A204.1 (cell line): ENCODE measurements at regions not wholly inside any gene's neighbourhood (a gene's known extent, or its start where the extent isn't known, plus 50 kb on each side); places are given as distances from the start of the nearest gene placed in this dataset.

Source experiments
- FAIRE-seq: peaks from 2 replicates; lab custom pipeline; 2012; peaks lifted over from hg19 to GRCh38; lab: Jason Lieb, UNC

- no peak for FAIRE-seq
Measured at GRCh38 chr9:88757406-88758010, 222.5 kb downstream of the NXNL2 start.

DNA sequence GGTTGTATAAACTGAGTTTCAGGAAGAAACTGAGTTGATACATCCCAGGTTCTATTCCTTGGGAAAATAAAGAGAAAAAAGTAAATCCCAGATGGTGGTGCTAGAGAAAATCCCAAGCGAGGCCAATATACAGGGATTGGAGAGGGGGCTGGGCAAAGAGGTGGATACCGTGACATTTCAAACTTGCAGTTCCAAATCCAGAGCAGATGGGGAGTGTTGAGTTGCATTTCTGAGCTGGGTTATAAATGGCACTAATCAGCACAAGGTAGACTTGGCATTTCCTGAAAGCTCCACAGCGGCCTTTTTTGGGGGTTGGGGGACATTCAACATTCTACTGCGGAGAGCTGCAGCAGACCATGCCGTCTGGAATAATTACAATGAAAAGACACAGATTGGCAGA, 224.4 kb downstream of the NXNL2 start:
- no peak for FAIRE-seq

DNA sequence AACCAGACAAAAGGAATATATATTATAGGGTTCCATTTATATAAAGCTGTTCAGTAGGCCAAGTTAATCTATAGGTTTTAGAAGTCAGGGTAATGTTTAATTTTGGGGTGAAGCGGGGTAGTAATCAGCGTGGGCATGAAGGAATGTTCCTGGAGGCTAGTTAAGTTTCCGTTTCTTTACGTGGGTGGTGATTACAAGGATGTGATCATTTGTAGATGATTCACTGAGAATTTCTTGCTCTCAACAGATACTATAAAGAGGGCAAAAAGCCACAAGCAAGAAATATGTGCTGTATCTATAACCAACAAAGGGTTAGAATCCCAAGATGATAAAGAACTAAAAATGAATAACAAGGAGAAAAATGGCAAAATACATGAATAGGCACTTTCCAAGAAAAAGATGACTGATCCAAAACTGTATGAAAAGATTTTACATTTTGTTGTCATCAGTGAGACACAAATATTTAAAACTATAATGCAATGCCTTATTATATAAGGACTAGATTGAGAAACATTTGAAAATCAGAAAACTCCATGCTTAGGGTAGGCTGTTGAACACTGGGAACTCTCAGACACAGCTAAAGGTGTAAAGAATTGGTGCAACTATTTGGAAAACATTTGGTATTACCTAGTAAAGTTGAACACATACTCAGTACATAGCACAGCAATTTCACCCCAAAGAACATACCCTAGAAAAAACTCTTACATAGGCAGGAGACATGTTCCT, 224.3 kb upstream of the S1PR3 start:
- FAIRE-seq: no peak

GRCh38 chr9:88767504-88767790, 223.8 kb upstream of the S1PR3 start:
- FAIRE-seq: no peak

DNA sequence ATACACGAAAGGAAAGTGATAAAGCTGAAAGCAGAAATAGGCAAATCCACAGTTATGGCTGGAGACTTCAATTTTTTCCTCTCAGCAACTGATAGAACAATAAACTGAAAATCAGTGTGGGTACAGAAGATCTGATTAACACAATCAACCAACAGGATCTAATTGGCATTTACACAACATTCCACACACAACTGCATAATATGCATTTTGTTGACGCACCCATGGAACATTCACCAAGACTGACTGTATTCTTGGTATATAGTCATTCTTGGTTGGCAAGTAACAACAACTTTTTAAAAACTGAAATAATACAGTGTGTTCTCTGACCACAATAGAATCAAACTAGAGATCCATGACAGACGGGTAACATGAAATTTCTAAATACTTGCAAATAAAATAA, 218.7 kb upstream of the S1PR3 start:
- FAIRE-seq: no peak

DNA sequence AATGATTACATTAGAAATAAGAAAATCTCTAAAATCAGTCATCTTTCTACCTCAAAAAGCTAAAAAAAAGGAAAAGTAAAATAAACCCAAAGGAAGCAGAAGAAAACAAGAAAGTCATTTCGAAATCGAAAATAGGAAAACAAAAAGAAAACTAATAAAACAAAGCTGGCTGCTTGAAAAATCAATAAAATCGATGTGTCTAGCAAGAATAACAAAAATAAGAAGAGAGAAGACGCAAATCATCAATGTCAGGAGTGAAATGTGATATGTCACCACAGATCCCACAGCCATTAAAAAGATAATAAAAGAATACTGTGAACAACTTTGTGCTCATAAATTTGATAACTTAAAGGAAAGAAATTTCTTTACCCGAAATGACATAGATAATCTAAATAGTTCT, 218.1 kb upstream of the S1PR3 start:
- no peak for FAIRE-seq

GRCh38 chr9:88773627-88774244, 217.5 kb upstream of the S1PR3 start:
- FAIRE-seq: no peak

DNA sequence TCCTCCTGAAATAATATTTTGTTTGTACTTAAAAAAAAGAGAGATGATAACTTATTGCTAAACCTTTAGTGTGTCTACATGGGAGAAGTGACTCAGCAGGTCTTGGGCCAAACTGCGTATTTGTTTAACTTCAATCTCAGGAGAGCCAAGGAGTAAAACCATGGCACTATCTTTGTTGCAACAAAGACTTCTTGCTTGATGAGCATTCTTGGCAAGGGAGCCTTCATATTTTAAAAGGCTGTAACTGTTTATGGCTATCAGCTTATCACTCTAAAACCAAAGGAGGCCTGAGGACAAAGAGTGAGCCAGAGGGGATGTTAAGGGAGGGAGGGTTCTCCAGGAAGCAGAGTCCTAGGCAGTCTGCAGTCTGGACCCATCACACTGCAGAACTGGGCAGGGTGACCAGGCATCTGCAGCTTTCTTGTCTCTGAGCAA, 216.2 kb upstream of the S1PR3 start:
- no peak for FAIRE-seq

GRCh38 chr9:88775559-88775958, 215.7 kb upstream of the S1PR3 start:
- no peak for FAIRE-seq

GRCh38 chr9:88775966-88776365, 215.3 kb upstream of the S1PR3 start:
- no peak for FAIRE-seq

DNA sequence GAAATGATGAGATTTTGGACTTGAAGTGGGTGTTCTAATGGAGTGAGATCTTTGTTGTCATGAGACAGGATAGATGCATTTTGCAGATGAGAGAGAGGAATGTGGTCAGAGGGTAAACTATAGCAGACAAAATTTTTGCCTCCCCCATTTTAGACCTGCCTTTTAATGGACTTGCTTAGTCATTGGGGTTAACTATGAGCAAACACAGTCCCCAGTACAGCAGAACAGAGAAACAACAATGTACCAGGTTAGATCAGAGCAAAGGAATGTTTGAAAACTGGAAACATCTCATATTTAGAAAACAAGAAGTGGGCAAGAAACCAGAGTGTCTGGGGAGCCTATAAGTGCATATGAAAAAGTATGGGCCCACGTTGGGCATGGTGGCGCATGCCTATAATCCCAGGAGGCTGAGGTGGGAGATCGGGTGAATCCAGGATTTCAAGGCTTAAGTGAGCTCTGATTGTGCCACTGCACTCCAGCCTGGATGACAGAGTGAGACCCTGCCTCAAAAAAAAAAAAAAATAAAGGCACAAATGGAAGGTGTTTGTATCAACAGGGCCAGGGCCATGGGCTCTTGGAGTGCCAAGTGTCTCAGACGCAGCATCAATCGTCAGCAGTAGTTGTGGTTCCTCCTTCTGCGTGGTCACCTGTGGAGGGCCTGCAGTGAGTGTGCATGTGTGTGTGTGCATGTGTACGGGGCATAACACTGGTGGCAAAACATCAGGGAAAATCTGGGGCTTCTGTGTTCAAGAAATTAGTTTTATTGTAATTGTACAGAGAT, 214.4 kb upstream of the S1PR3 start:
- FAIRE-seq: no peak

DNA sequence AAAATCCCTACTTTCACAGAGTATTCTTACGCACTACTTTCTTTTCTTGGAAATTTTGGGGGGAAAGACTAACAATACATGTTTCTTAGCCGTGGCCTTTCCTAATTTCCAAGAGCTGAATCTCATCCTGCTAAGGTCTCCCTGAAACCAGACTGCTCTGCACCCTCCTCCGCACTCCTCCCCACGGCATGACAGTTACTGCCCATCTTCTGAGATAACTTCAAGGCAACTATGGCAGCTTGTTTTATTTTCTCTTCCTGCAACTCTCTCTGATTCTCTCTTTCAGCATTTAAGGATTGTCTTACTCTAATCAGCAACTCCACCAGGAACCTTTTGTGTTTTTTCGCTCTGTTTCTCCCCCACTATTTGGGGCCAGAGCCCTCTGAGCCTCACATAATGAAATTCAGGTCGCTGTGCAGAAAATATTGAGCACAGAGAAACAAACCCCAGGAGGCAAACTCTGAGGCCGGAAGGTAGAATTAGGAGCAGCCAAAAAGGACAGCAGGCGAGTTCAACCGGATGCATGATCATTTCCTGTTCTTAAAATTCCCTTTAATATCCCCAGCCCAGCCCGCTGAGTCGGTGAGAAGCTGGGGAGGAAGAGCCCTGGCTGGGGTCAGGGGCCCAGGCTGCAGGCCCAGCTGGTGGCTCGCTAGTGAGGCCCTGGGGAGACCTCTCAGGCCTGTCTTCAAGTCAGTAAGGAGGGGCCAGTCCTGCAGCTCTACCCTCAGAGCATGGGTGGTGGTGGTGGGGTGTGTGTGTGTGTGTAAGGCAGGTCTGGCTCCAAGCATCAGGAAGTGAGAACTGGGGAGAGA, 213.6 kb upstream of the S1PR3 start:
- no peak for FAIRE-seq

DNA sequence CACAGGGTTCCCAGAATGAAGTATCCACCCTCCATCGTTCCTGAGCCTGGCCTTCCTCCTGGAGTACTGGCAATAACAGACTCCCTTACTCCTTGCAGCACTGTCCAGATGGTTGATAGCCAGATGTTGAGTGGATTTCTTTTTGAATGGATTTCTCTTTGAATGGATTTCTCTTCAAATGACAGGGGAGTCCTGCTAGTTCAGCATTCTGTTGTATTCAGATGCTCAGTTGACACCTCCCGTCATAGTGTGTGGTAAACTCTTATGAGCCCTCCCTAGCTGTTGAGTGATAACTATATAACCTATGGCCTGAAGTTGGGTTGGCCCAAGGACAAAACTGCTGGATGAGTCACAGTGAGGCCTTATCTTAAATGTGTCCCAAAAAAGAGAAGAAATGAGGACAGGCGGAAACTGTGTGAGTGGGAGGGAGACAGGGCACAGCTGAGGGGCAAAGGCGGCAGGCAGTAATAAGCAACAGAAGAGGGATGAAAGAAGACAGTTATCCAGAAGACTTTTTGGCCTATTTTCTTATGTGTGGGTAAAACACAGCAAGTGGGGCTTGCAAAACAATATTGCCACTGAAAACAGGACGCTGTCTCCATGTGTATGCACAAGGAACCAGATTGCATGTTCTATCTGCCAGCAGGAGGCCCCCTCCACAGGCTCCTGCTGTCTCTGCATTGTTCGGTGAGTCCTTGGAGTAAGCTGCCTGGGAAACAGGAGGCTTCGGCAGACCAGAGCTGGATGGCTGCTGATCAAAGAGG, 209.5 kb upstream of the S1PR3 start:
- FAIRE-seq: no peak

- no peak for FAIRE-seq
Measured at GRCh38 chr9:88782931-88783710, 208.1 kb upstream of the S1PR3 start.

DNA sequence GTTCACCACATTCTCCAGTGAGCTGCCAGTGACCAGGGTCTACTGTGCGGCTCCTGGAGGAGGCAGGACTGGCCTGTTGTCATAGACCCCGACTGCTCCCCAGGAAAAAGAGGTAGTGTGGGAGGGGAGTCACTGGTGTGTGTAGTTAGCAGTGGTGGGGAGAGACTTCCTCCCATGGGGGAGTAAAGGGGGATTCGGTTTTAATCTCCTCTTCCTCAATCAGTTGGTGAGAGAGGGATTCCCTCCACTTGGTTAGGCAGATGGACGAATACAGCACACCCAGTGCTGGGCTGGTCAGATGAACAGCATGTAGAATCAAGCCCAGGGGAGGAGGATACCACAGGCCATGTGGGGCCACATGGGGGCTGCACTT, 207.6 kb upstream of the S1PR3 start:
- no peak for FAIRE-seq

DNA sequence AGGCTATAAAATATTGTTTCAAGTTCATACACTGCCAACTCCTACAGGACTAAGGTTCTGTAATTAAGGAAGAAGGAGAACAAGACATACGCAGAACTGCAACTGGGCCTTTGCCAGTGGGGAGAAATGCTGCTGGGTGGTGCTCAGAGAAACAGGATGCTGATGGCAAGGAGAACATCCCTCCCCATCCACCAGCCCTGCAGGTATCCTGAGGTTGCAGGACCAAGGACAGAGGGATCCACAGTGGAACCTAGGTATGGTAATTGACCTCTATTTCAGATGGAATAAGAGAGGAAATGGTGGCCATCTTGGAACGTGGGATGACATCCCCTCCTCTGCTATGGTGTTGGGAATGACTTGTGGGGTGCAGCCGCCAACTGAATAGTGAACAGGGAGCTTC, 206.3 kb upstream of the S1PR3 start:
- no peak for FAIRE-seq

GRCh38 chr9:88786291-88787079, 204.8 kb upstream of the S1PR3 start:
- FAIRE-seq: no peak

- no peak for FAIRE-seq
Measured at GRCh38 chr9:88789785-88790184, 201.5 kb upstream of the S1PR3 start.

DNA sequence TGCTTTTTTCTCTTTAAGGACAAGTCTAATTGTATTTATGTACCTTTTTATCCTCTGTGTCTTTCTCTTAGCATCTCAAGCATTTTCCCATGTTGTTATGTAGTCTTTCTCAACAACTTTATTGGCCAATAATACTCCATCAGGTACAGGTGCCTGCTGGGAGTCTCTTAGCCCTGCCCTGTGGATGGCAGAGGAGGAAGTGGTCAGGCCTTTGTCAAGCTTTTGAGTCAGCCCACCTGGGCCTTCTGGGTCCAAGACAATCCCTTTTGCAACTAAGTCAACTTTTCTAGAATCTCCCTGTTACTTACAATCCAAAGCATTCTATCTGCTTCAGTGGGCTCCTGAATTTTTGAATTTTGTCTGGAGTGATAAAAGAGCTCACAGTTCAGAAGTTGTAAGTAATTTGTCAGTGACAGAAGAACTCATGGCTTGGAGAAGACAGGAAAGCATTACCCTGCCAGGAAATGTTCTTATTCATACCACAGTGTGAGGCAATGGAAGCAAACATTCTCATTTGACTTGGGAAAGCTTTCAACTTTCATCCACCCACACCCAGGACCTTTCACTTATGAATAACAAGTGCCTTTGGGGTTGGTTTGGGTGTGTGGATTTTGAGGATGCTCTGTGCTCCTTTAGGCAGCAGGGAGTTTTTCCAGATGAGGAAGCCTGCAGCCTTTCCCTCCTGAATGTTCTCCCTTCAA, 200.0 kb upstream of the S1PR3 start:
- no peak for FAIRE-seq
